ENCODE measurements at regions not wholly inside any gene's neighbourhood (a gene's known extent, or its start where the extent isn't known, plus 50 kb on each side); places are given as distances from the start of the nearest gene placed in this dataset.

- no peak for TF ChIP-seq CTCF (IDR thresholded peaks at IDR 0.05)
- DNase-seq (ENCODE audit: low spot score) = peak; percentile 77
- peak overlapping the region; percentile 45 to 69 for H3K27ac ChIP-seq
- H3K4me3 ChIP-seq = peak overlapping the region; percentile 11
Measured at GRCh38 chr12:93060666-93061472, 131.8 kb upstream of the EEA1 start.

- peak; percentile 77 for DNase-seq (ENCODE audit: low spot score)
Measured at GRCh38 chr12:93061473-93062419, 132.7 kb upstream of the EEA1 start.

GRCh38 chr12:93065896-93066295 is 136.8 kb upstream of the EEA1 start:
- no peak for TF ChIP-seq CTCF (IDR thresholded peaks at IDR 0.05)
- H3K4me3 ChIP-seq = no peak overlapping the region
- DNase-seq (ENCODE audit: low spot score) = no peak
- H3K27ac ChIP-seq = no peak overlapping the region

More at GRCh38 chr12:93061473-93062419, 132.7 kb upstream of the EEA1 start:
- TF ChIP-seq CTCF (IDR thresholded peaks at IDR 0.05) = no peak
- Histone ChIP-seq H3K4me3 (peak overlapping the region; percentile 11), H3K27ac (peak overlapping the region; percentile 45 to 69)

GRCh38 chr12:93072340-93072739 is 143.2 kb upstream of the EEA1 start:
- H3K27ac ChIP-seq = no peak overlapping the region
- no peak overlapping the region for H3K4me3 ChIP-seq
- DNase-seq (ENCODE audit: low spot score) = no peak
- no peak for TF ChIP-seq CTCF (IDR thresholded peaks at IDR 0.05)

- H3K27ac ChIP-seq = no peak overlapping the region
- no peak for TF ChIP-seq CTCF (IDR thresholded peaks at IDR 0.05)
- no peak for DNase-seq (ENCODE audit: low spot score)
- no peak overlapping the region for H3K4me3 ChIP-seq
Measured at GRCh38 chr12:93073324-93073723, 144.2 kb upstream of the EEA1 start.

- Histone ChIP-seq H3K27ac (no peak overlapping the region), H3K4me3 (no peak overlapping the region)
- no peak for DNase-seq (ENCODE audit: low spot score)
- no peak for TF ChIP-seq CTCF (IDR thresholded peaks at IDR 0.05)
Measured at GRCh38 chr12:93078059-93078458, 149.0 kb upstream of the EEA1 start.
